IPS-18a (cell line): ENCODE measurements at regions not wholly inside any gene's neighbourhood (a gene's known extent, or its start where the extent isn't known, plus 50 kb on each side); places are given as distances from the start of the nearest gene placed in this dataset.

Source experiments
- H3K27ac ChIP-seq: one replicate; pipeline ENCODE4 v1.5.1; 2013; ENCODE audit warnings: low read length
- H3K27me3 ChIP-seq: one replicate; pipeline ENCODE4 v1.6.1; 2013; ENCODE audit warnings: mild to moderate bottlenecking, low read length; ENCODE audit not compliant: control insufficient read depth, insufficient read depth
- H3K36me3 ChIP-seq: one replicate; pipeline ENCODE4 v1.6.1; 2013; ENCODE audit warnings: low read depth, low read length; ENCODE audit not compliant: control insufficient read depth
- H3K4me1 ChIP-seq: one replicate; pipeline ENCODE4 v1.6.1; 2013; ENCODE audit warnings: low read depth, low read length; ENCODE audit not compliant: control insufficient read depth
- H3K4me3 ChIP-seq: one replicate; pipeline ENCODE4 v1.5.1; 2013; ENCODE audit warnings: low read length
- H3K9ac ChIP-seq: one replicate; pipeline ENCODE4 v1.6.1; 2013; ENCODE audit warnings: mild to moderate bottlenecking, low read length, moderate library complexity
- H3K9me3 ChIP-seq: one replicate; pipeline ENCODE4 v1.6.1; 2013; ENCODE audit warnings: low read depth, low read length; ENCODE audit not compliant: control insufficient read depth

DNA sequence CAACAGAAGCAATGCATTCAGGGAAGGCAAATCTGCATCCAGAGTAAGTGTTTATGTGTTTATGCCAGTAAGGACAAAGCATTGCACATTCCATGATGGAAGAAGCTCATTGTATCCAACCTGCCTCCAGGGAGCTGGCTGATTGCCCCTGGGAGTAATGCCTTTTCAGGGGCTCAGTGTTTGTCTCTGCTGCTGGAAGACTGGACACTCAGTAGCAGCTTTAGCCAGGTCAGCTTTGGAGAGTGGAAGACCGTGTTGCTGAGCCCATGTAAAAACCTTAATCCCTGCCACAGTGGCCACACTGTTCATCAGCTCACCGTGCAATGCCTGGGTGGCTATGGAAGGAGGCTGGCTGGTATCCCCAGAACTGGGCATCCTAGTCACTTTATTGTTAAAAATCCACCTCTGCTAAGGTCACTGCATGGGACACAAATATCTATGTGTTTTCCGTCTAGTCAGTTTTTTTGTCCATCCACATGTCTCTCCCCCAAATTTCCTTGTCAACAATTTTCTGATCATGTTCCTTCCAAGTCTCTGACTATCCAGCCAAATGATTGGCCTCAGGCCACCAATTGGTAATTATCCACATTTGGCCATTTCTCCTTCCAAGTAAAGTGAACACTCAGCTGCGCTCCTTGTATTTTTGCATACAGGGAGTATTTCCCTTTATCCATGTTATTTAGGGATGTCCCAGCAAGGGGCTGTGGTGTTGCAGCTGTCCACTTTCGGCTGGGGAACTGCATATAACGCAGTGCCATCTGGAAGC, 2044.5 kb upstream of the AGA start:
- Histone ChIP-seq H3K27ac (no peak overlapping the region), H3K9me3 (no peaks in the 10 kb centered on the region), H3K4me3 (no peak overlapping the region), H3K9ac (no peak overlapping the region), H3K4me1 (peaks cover 6% of the 10 kb centered on the region), H3K36me3 (no peaks in the 10 kb centered on the region), H3K27me3 (no peaks in the 10 kb centered on the region)

DNA sequence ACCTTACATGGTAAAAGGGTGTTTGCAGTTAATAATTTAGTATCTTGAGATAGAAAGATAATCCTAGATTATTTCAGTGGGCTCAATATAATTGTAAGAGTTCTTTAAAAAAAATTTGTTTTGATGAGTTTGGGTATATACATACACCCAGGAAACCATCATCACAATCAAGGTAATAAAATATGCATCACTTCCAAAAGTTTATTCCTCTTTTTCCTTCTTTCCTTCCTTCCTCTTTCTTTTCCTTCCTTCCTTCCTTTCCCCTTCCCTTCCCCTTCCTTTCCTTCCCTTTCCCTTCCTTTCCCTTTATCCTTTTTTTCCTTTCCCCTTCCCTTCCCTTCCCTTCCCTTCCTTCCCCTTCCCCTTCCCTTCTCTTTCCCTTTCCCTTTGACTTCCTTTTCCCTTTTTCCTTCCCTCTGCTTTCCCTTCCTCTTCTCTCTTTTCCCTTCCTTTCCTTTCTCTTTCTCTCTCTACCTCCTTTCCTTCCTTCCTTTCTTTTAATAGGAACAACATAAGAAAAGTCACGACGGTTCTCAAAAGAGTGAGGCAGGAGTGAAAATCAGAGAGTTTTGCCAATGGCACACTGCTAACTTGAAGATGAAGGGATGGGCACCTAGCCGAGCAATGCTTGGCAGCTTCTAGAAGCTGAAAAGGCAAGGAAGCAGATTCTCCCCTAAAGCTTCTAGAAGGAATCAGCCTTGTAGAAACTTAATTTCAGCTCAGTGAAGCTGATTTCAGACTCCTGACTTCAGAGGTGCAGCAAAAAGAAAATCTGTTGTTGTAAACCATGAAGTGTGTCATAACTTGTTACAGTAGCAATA, 2050.2 kb upstream of the AGA start:
- Histone ChIP-seq H3K27ac (no peak overlapping the region), H3K9me3 (no peaks in the 10 kb centered on the region), H3K9ac (no peak overlapping the region), H3K36me3 (no peaks in the 10 kb centered on the region), H3K4me1 (no peaks in the 10 kb centered on the region), H3K27me3 (no peaks in the 10 kb centered on the region), H3K4me3 (no peak overlapping the region)

DNA sequence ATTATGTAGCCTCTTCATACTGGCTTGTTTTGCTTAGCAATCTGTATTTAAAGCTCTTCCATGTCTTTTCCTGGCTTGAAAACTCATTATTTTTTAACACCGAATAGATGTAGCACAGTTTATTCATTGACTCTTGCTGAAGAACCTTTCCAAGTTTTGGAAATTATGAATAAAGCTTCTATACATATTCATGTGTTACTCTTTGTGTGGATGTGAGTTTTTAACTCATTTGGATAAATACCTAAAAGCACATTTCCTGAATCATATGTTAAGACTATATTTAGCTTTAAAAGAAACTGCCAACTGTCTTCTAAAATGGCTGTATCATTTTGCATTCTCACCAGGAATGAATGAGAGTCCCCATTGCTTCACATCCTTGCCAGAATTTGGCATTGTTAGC, 2061.7 kb upstream of the AGA start:
- Histone ChIP-seq H3K4me3 (no peak overlapping the region), H3K27me3 (no peaks in the 10 kb centered on the region), H3K4me1 (no peaks in the 10 kb centered on the region), H3K27ac (no peak overlapping the region), H3K36me3 (no peaks in the 10 kb centered on the region), H3K9me3 (peaks cover 4% of the 10 kb centered on the region), H3K9ac (no peak overlapping the region)

DNA sequence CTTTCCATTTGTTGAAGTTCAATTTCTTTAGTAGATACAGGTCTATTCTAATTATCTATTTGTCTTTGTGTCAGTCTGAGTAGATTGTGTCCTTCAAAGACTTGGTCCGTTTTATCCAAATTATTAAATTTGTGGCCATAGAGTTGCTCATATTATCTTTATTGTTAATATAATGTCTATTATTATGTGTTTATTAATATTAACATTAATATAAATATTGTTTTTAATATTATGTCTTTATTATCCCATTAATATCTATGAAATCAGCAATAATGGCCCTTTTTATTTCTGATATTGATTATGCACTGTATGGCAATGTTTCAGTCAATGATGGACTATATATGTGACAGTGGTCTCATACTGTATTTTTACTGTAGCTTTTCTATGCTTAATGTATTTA, 2067.3 kb upstream of the AGA start:
- Histone ChIP-seq H3K4me3 (no peak overlapping the region), H3K27me3 (no peaks in the 10 kb centered on the region), H3K9me3 (peaks cover 3% of the 10 kb centered on the region), H3K27ac (no peak overlapping the region), H3K9ac (no peak overlapping the region), H3K36me3 (no peaks in the 10 kb centered on the region), H3K4me1 (no peaks in the 10 kb centered on the region)

DNA sequence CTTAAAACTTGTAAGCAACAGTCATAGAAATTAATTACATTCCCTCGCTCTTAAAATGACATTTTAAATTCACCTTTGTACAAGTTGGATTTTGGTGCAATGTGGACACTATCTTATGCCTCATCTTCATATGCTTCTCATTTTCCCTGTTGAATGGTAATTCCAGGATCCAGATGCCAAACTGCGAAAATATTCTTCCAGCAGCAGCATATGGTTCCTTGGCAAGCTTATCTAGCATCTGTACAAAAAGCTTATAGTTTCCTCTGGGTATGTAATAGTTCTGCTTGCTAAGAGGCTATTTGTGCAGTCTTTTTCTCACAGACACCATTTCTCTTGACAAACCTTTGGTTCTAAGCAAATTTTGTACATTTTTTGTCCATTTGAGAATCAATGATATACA, 2079.7 kb upstream of the AGA start:
- Histone ChIP-seq H3K4me3 (no peak overlapping the region), H3K27me3 (no peaks in the 10 kb centered on the region), H3K36me3 (no peaks in the 10 kb centered on the region), H3K9me3 (no peaks in the 10 kb centered on the region), H3K9ac (no peak overlapping the region), H3K4me1 (no peaks in the 10 kb centered on the region), H3K27ac (no peak overlapping the region)

DNA sequence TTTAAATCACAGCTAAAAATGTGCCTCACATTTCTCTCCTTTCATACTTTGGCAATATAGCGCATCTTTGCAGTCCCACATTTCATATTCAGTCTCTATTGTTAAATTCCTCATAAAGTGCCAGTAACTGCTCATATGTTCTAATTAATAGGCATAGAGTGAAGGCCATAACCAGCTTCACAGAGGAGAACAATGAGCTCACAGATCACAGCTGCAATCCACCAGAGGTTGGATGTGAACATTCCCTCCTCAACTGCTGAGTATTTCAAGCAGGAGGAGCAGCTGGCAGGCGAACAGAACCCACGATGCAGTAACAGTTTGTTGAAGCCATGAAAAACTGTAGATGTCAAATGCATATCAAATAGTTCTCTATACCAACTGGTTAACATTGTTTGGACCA, 2088.7 kb upstream of the AGA start:
- no peak overlapping the region for H3K27ac ChIP-seq
- H3K9me3 ChIP-seq = no peaks in the 10 kb centered on the region
- no peak overlapping the region for H3K4me3 ChIP-seq
- H3K27me3 ChIP-seq = no peaks in the 10 kb centered on the region
- no peaks in the 10 kb centered on the region for H3K36me3 ChIP-seq
- H3K9ac ChIP-seq = no peak overlapping the region
- H3K4me1 ChIP-seq = no peaks in the 10 kb centered on the region

DNA sequence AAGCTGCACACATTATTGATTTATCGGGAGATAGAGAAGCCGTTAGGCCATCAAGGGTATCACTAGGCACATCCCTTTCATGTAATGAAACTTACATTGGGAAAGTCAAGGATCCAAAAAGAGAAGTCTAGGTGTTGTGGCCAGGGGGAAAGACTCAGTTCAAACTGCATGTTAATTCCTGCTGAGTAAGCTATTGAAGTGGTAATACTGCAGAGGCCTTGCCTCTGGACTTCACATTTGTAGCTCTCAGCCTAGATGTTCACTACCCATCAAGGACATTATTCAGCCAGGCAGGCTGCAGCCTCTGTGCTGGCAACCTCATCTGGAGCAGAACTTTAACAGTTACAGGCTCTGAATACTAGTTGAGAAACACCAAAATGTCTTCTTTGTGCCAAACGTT, 2094.5 kb upstream of the AGA start:
- Histone ChIP-seq H3K9me3 (no peaks in the 10 kb centered on the region), H3K27me3 (no peaks in the 10 kb centered on the region), H3K27ac (no peak overlapping the region), H3K9ac (no peak overlapping the region), H3K4me3 (no peak overlapping the region), H3K4me1 (no peaks in the 10 kb centered on the region), H3K36me3 (no peaks in the 10 kb centered on the region)

DNA sequence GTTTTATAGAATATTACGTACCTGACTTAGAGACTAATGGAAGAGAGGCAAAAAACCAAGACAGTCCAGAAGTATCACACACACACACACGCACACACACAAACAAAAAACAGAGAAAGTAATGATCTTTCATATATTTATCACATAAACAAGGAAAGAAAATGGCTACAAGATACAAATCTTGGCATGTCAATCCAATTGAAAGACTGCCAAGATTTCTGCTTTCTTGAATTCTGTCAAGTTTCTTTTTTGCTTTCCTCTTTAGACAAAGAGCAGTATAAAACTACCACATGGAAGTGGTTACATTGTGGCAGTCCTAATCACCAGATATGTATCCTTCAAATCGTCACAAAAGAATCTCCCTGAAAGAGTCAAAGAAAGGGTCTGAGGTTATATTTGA, 2097.4 kb upstream of the AGA start:
- H3K27ac ChIP-seq = no peak overlapping the region
- H3K27me3 ChIP-seq = no peaks in the 10 kb centered on the region
- H3K9ac ChIP-seq = no peak overlapping the region
- no peaks in the 10 kb centered on the region for H3K9me3 ChIP-seq
- no peak overlapping the region for H3K4me3 ChIP-seq
- no peaks in the 10 kb centered on the region for H3K4me1 ChIP-seq
- no peaks in the 10 kb centered on the region for H3K36me3 ChIP-seq

DNA sequence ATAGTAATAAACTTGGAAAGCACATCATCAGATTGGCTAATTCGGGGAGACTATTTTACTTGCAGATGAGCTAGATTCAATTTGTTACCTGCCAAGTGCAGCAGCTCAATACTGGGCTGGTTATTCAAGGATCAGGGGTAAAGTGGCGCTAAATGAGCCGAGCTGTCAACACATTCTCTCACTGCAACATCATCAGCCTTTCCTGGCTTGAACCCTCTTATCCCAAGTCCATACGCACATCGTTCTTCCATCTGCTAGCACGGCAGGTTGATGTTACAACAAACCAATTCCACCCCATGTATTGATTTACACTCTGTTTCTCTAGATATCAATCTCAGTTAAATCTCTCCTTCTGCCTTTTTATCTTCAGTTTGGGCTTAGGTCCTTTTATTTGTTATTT, 2101.5 kb upstream of the AGA start:
- Histone ChIP-seq H3K9ac (no peak overlapping the region), H3K9me3 (no peaks in the 10 kb centered on the region), H3K36me3 (no peaks in the 10 kb centered on the region), H3K27ac (no peak overlapping the region), H3K4me1 (no peaks in the 10 kb centered on the region), H3K4me3 (no peak overlapping the region), H3K27me3 (no peaks in the 10 kb centered on the region)

DNA sequence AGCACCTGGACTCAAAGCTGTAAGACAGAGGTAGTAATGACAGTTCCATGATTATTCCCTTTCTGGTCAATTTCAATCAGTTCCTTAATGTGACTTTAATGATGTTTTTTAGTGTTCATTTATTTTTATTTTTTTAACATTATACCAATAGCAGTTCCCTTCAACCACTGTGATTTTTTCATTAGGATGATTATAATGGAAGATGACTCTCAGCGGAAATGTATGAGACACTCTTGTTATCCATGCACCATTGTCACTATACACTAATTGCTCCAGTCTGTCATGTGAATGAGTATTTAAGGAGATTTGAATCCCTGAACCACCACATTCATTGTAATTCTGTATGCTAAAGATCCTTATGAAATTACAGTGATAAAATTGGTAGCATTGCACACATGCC, 2102.3 kb upstream of the AGA start:
- H3K27ac ChIP-seq = no peak overlapping the region
- H3K4me1 ChIP-seq = no peaks in the 10 kb centered on the region
- no peaks in the 10 kb centered on the region for H3K9me3 ChIP-seq
- H3K9ac ChIP-seq = no peak overlapping the region
- no peaks in the 10 kb centered on the region for H3K36me3 ChIP-seq
- no peak overlapping the region for H3K4me3 ChIP-seq
- no peaks in the 10 kb centered on the region for H3K27me3 ChIP-seq

DNA sequence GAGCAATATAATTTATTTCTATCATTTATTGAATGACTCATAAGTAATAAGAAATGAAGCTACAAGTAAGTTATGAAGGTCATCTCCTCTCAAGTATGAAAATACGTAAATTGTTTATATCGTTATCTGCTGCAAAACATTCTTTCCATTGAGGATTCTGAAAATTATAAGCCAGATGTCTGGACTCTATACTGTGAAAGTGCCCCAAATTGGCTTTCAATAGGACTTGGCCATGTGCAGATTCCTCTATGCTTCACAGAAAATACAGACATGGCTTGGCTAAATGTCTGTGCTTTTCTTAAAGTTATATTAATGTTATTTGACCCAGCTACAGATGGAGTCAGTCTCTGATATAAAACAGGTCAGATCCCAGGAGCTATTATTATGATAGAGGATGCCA, 2109.9 kb upstream of the AGA start:
- Histone ChIP-seq H3K9me3 (no peaks in the 10 kb centered on the region), H3K27me3 (no peaks in the 10 kb centered on the region), H3K36me3 (no peaks in the 10 kb centered on the region), H3K4me1 (no peaks in the 10 kb centered on the region), H3K4me3 (no peak overlapping the region), H3K27ac (no peak overlapping the region), H3K9ac (no peak overlapping the region)

DNA sequence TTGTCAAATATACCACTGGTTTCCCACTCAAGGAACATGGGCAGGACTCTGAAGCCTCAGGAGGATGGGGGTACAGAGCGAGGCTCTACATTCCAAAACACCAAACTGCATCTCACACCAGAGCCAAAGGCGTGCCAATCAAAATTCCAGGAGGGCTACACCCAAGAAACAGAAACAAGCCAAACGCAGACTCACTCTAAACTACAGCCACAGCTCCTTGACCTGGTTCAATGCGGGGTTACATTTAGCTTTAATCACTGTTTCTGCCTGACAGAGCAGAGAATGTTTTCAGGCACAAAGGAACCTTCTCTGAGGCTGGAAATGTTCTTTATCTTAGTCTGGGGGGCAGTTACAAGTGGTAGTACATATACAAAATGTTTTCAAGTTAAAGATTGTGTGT, 2121.5 kb upstream of the AGA start:
- Histone ChIP-seq H3K27ac (no peak overlapping the region), H3K4me1 (no peaks in the 10 kb centered on the region), H3K4me3 (no peak overlapping the region), H3K27me3 (no peaks in the 10 kb centered on the region), H3K9ac (no peak overlapping the region), H3K9me3 (no peaks in the 10 kb centered on the region), H3K36me3 (no peaks in the 10 kb centered on the region)
